ENCODE measurements at regions not wholly inside any gene's neighbourhood (a gene's known extent, or its start where the extent isn't known, plus 50 kb on each side); places are given as distances from the start of the nearest gene placed in this dataset.

- intact Hi-C loops (cut with DNase I): no loop called here
- DNase-seq (ENCODE audit: low spot score): no peak
Observed at GRCh38 chr2:161569401-161569800, 54.8 kb upstream of the SLC4A10 start.

GRCh38 chr2:161570424-161571050, 53.7 kb upstream of the SLC4A10 start:
- intact Hi-C loops (cut with DNase I): no loop called here

GRCh38 chr2:161571051-161571429, 53.2 kb upstream of the SLC4A10 start:
- no peak for DNase-seq (ENCODE audit: low spot score)
- intact Hi-C loops (cut with DNase I): no loop called here

More at GRCh38 chr2:161570424-161571050, 53.7 kb upstream of the SLC4A10 start:
- no peak for DNase-seq (ENCODE audit: low spot score)
